ENCODE measurements at regions not wholly inside any gene's neighbourhood (a gene's known extent, or its start where the extent isn't known, plus 50 kb on each side); places are given as distances from the start of the nearest gene placed in this dataset.

DNA sequence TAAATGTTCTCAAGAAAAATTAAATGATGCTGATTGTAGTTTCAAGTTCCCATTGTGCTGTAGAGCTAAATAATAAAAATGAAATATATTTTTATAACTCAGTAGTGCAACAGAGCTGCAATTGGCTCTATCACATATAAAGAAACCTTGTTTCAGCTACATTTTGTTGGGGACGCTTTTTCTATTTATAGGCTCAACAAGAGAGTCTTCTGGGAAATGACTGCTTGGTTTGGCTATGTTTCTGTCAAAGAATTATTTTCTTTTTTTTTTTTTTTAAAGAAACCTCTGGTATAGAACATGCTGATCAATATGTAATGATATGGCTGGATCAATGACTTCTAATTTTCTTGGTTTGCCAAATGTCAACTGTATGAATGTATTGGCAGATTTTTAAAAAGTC is 76.5 kb downstream of the OTOL1 start:
- H3K4me3 ChIP-seq (ENCODE audit: low read depth, low read length, poor library complexity, severe bottlenecking): no peak overlapping the region
- ChIA-PET POLR2A (interaction anchor here (0.7 kb wide), 1 partner anchor 638 kb away, joined by 3 read pairs; no protein-coding TSS in a partner anchor), CTCF (ENCODE audit: unreplicated experiment) (no interaction called here)
- no peaks in the 10 kb centered on the region for H4K20me1 ChIP-seq (ENCODE audit: insufficient read depth, low read length)
- TF ChIP-seq CTCF (conservative IDR thresholded peaks at IDR 0.05; ENCODE audit: low read length) (no peak), EZH2phosphoT487 (IDR thresholded peaks at IDR 0.05; ENCODE audit: borderline replicate concordance, low read depth, low read length) (no peak)
- no peak overlapping the region for H3K4me2 ChIP-seq (ENCODE audit: low read length)
- H3K27ac ChIP-seq (ENCODE audit: low read depth, low read length, poor library complexity, severe bottlenecking): no peak overlapping the region
- H3K79me2 ChIP-seq (ENCODE audit: insufficient read depth, low read depth, low read length): no peaks in the 10 kb centered on the region
- no peaks in the 10 kb centered on the region for H3K36me3 ChIP-seq (ENCODE audit: insufficient read depth, low read length)
- H3K9me2 ChIP-seq (ENCODE audit: insufficient read depth, low read length): no peaks in the 10 kb centered on the region
- DNase-seq (ENCODE audit: low spot score): no peak
- BruUV-seq (replicated peaks): no TSS peak
- H3K9me3 ChIP-seq (ENCODE audit: low read length): no peaks in the 10 kb centered on the region
- intact Hi-C loops (cut with micrococcal nuclease; ENCODE audit: unreplicated experiment): no loop called here
- H2AFZ ChIP-seq (ENCODE audit: low read length): no peak overlapping the region
- H3K4me1 ChIP-seq (ENCODE audit: insufficient read depth, low read length, poor library complexity, severe bottlenecking): no peaks in the 10 kb centered on the region

DNA sequence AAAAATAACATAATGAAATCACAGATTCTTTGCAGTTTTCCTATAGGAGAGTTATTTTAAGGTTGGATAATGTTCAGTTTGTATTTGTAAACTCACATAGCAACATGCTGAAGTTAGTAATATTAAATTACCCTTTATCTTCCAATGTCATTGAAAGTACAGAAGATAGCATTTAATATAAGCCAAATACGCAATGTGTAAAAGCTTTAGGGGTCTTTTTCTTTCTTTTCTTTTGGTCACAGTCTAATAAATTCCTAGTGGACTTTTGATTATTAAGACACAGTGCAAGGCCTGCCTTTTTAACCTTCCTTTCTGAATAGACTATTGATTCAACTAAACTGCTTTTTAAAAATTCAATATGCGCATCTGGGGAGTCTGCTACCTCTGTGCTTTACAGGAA is 79.3 kb downstream of the OTOL1 start:
- H3K36me3 ChIP-seq (ENCODE audit: insufficient read depth, low read length): no peaks in the 10 kb centered on the region
- H3K79me2 ChIP-seq (ENCODE audit: insufficient read depth, low read depth, low read length): no peaks in the 10 kb centered on the region
- no peaks in the 10 kb centered on the region for H3K9me2 ChIP-seq (ENCODE audit: insufficient read depth, low read length)
- no peaks in the 10 kb centered on the region for H3K9me3 ChIP-seq (ENCODE audit: low read length)
- ChIA-PET POLR2A (no interaction called here), CTCF (ENCODE audit: unreplicated experiment) (no interaction called here)
- no peak overlapping the region for H3K4me3 ChIP-seq (ENCODE audit: low read depth, low read length, poor library complexity, severe bottlenecking)
- no peaks in the 10 kb centered on the region for H4K20me1 ChIP-seq (ENCODE audit: insufficient read depth, low read length)
- no peak overlapping the region for H3K4me2 ChIP-seq (ENCODE audit: low read length)
- BruUV-seq (replicated peaks): no TSS peak
- no peak overlapping the region for H2AFZ ChIP-seq (ENCODE audit: low read length)
- no peak for DNase-seq (ENCODE audit: low spot score)
- H3K27ac ChIP-seq (ENCODE audit: low read depth, low read length, poor library complexity, severe bottlenecking): no peak overlapping the region
- intact Hi-C loops (cut with micrococcal nuclease; ENCODE audit: unreplicated experiment): no loop called here
- TF ChIP-seq CTCF (conservative IDR thresholded peaks at IDR 0.05; ENCODE audit: low read length) (no peak), EZH2phosphoT487 (IDR thresholded peaks at IDR 0.05; ENCODE audit: borderline replicate concordance, low read depth, low read length) (no peak)
- H3K4me1 ChIP-seq (ENCODE audit: insufficient read depth, low read length, poor library complexity, severe bottlenecking): no peaks in the 10 kb centered on the region

DNA sequence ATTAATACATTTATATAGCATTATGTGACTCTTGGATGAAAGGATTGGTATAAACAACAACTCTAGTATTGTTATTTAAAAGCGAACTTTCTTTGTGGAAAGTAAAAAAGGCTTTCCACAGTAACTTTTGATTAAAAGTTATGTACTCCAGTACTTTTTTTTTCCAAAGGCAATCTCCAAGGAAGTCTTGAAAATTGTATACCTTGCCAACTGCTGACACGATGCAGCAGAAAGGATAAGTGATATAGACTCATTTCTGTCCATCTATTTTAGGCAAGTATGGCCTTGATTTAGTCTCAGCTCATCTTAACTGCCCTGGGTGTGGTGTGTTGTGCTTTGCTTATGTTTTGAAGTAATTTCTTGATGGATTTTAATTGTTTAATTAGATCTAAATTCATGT is 79.7 kb downstream of the OTOL1 start:
- no peaks in the 10 kb centered on the region for H3K9me3 ChIP-seq (ENCODE audit: low read length)
- H4K20me1 ChIP-seq (ENCODE audit: insufficient read depth, low read length): no peaks in the 10 kb centered on the region
- no peak overlapping the region for H3K27ac ChIP-seq (ENCODE audit: low read depth, low read length, poor library complexity, severe bottlenecking)
- no peak overlapping the region for H2AFZ ChIP-seq (ENCODE audit: low read length)
- no peak for TF ChIP-seq CTCF (conservative IDR thresholded peaks at IDR 0.05; ENCODE audit: low read length)
- TF ChIP-seq EZH2phosphoT487 (IDR thresholded peaks at IDR 0.05; ENCODE audit: borderline replicate concordance, low read depth, low read length): no peak
- no TSS peak for BruUV-seq (replicated peaks)
- H3K4me1 ChIP-seq (ENCODE audit: insufficient read depth, low read length, poor library complexity, severe bottlenecking): no peaks in the 10 kb centered on the region
- H3K79me2 ChIP-seq (ENCODE audit: insufficient read depth, low read depth, low read length): no peaks in the 10 kb centered on the region
- H3K9me2 ChIP-seq (ENCODE audit: insufficient read depth, low read length): no peaks in the 10 kb centered on the region
- intact Hi-C loops (cut with micrococcal nuclease; ENCODE audit: unreplicated experiment): no loop called here
- H3K36me3 ChIP-seq (ENCODE audit: insufficient read depth, low read length): no peaks in the 10 kb centered on the region
- POLR2A ChIA-PET: no interaction called here
- DNase-seq (ENCODE audit: low spot score): no peak
- CTCF ChIA-PET (ENCODE audit: unreplicated experiment): no interaction called here
- no peak overlapping the region for H3K4me3 ChIP-seq (ENCODE audit: low read depth, low read length, poor library complexity, severe bottlenecking)
- H3K4me2 ChIP-seq (ENCODE audit: low read length): no peak overlapping the region

Data from OCI-LY7 (cell line).